HCT116 (cell line): ENCODE measurements at regions not wholly inside any gene's neighbourhood (a gene's known extent, or its start where the extent isn't known, plus 50 kb on each side); places are given as distances from the start of the nearest gene placed in this dataset.

Experiments used
- ATAC-seq: fragments of 200-7000 bp; cut with Tn5 transposase; 2 replicates; pipeline ENCODE4 v1.9.1; 2020; ENCODE audit warnings: mild to moderate bottlenecking, moderate library complexity
- BruUV-seq: library from RNA; stranded (reverse); fragments of 400-500 nt; replicated peaks from 2 replicates; lab custom pipeline; 2021; lab: Mats Ljungman, UMichigan
- CTCF ChIA-PET: fragments of 300-600 bp; sonication (Branson Sonifier 250); formaldehyde crosslinking; loops from one replicate; lab custom pipeline; 2021; ENCODE audit warnings: antibody characterized with exemption; lab: Charles Lee
- POLR2A ChIA-PET: fragments of 300-600, 350-600 bp; sonication (Branson Sonifier 250); formaldehyde crosslinking; loops from one replicate; lab custom pipeline; 2021; ENCODE audit warnings: antibody characterized with exemption; lab: Charles Lee
- RAD21 ChIA-PET, 2 experiments: fragments of 300-600 bp; sonication (Branson Sonifier 250); formaldehyde crosslinking; loops; one replicate each; lab custom pipeline; 2023; ENCODE audit warnings: low total read pairs in 2 of 2; ENCODE audit not compliant: uncharacterized antibody in 2 of 2, unreplicated experiment in 2 of 2, low non-redundant PET in 1 of 2; lab: Charles Lee
- DNase-seq: peaks from one replicate; pipeline ENCODE4 v3.0.0-alpha.2; 2010; ENCODE audit warnings: low read depth, low spot score
- H2AFZ ChIP-seq: fragments of 200-600 bp; shearing (Covaris generic), sonication (generic); 2 replicates; pipeline ENCODE4 v1.6.1; 2017; ENCODE audit warnings: low read depth, mixed run types, mixed read lengths, antibody characterized with exemption, low read length; ENCODE audit not compliant: poor library complexity, severe bottlenecking
- H3K27ac ChIP-seq: 2 replicates; pipeline ENCODE4 v1.5.1; 2012; ENCODE audit warnings: low read depth, low read length
- H3K27me3 ChIP-seq: fragments of 200-600 bp; sonication (generic); 2 replicates; pipeline ENCODE4 v1.6.1; 2016; ENCODE audit warnings: mixed run types, low read length, mixed read lengths; ENCODE audit not compliant: insufficient read depth
- H3K36me3 ChIP-seq, 2 experiments: fragments of 200-500 bp in 1 of 2; fragments of 200-600 bp in 1 of 2; sonication (Bioruptor generic) in 1 of 2; sonication (generic) in 1 of 2; 2 replicates each; pipeline versions ENCODE4 v1.5.1 to v1.6.1; 2014 to 2016; ENCODE audit warnings: low read length in 2 of 2, inconsistent platforms in 1 of 2, mixed read lengths in 1 of 2, mixed run types in 1 of 2; ENCODE audit not compliant: insufficient read depth in 2 of 2, control insufficient read depth in 1 of 2
- H3K4me1 ChIP-seq, 2 experiments: fragments of 200-600 bp in 1 of 2; sonication (generic) in 1 of 2; 2 replicates each; pipeline versions ENCODE4 v1.5.1 to v1.6.1; 2012 to 2017; ENCODE audit warnings: low read length in 2 of 2, inconsistent platforms in 1 of 2, mild to moderate bottlenecking in 1 of 2, mixed read lengths in 1 of 2, mixed run types in 1 of 2, moderate library complexity in 1 of 2; ENCODE audit not compliant: insufficient read depth in 2 of 2, control insufficient read depth in 1 of 2
- H3K4me2 ChIP-seq: fragments of 200-600 bp; sonication (generic); 2 replicates; pipeline ENCODE4 v1.6.1; 2017; ENCODE audit warnings: mixed run types, low read length, mixed read lengths
- H3K4me3 ChIP-seq, 2 experiments: fragments of 200-600 bp in 1 of 2; sonication (generic) in 1 of 2; replicated peaks in 1 of 2; 2 replicates each; pipeline ENCODE4 v1.5.1; 2011 to 2016; ENCODE audit warnings: low read length in 2 of 2, control low read depth in 1 of 2, low read depth in 1 of 2, mild to moderate bottlenecking in 1 of 2, mixed read lengths in 1 of 2, mixed run types in 1 of 2
- H3K79me2 ChIP-seq: fragments of 200-600 bp; sonication (generic); 2 replicates; pipeline ENCODE4 v1.6.1; 2017; ENCODE audit warnings: mild to moderate bottlenecking, mixed run types, low read length, moderate library complexity, mixed read lengths; ENCODE audit not compliant: insufficient read depth
- H3K9ac ChIP-seq: fragments of 200-600 bp; sonication (generic); 2 replicates; pipeline ENCODE4 v1.6.1; 2016; ENCODE audit warnings: low read length, mixed read lengths
- H3K9me2 ChIP-seq: fragments of 200-600 bp; sonication (generic), shearing (Covaris generic); 2 replicates; pipeline ENCODE4 v1.6.1; 2017; ENCODE audit warnings: mixed run types, mild to moderate bottlenecking, moderate library complexity; ENCODE audit not compliant: insufficient read depth
- H3K9me3 ChIP-seq, 2 experiments: fragments of 200-500 bp in 1 of 2; fragments of 200-600 bp in 1 of 2; sonication (Bioruptor generic) in 1 of 2; sonication (generic) in 1 of 2; 2 replicates each; pipeline ENCODE4 v1.6.1; 2014 to 2017; ENCODE audit warnings: low read length in 2 of 2, mixed read lengths in 2 of 2, inconsistent platforms in 1 of 2, low read depth in 1 of 2, mild to moderate bottlenecking in 1 of 2, mixed run types in 1 of 2, moderate library complexity in 1 of 2; ENCODE audit not compliant: control insufficient read depth in 1 of 2, insufficient read depth in 1 of 2
- H4K20me1 ChIP-seq: fragments of 200-600 bp; sonication (generic), shearing (Covaris generic); 2 replicates; pipeline ENCODE4 v1.6.1; 2017; ENCODE audit warnings: mixed run types, mild to moderate bottlenecking, moderate library complexity; ENCODE audit not compliant: insufficient read depth
- ATF3 ChIP-seq: IDR thresholded peaks from 2 replicates; pipeline ENCODE4 v1.6.1; 2012
- CBX3 ChIP-seq: IDR thresholded peaks from 2 replicates; pipeline ENCODE4 v1.6.1; 2012; ENCODE audit warnings: low read depth
- CEBPB ChIP-seq: IDR thresholded peaks from 2 replicates; pipeline ENCODE4 v1.6.1; 2012; ENCODE audit warnings: low read depth
- EGR1 ChIP-seq: IDR thresholded peaks from 2 replicates; pipeline ENCODE4 v1.6.1; 2012; ENCODE audit warnings: low read depth
- ELF1 ChIP-seq: IDR thresholded peaks from 2 replicates; pipeline ENCODE4 v1.6.1; 2012; ENCODE audit warnings: low read depth, borderline replicate concordance
- EZH2 ChIP-seq: fragments of 200-600 bp; sonication (generic); IDR thresholded peaks from 2 replicates; pipeline ENCODE4 v1.6.1; 2017; ENCODE audit warnings: antibody characterized with exemption, mixed run types
- EZH2phosphoT487 ChIP-seq: fragments of 200-600 bp; IDR thresholded peaks from 2 replicates; pipeline ENCODE4 v1.6.1; 2018; ENCODE audit warnings: antibody characterized with exemption, borderline replicate concordance
- FOSL1 ChIP-seq: IDR thresholded peaks from 2 replicates; pipeline ENCODE4 v1.6.1; 2012; ENCODE audit warnings: low read depth
- JUND ChIP-seq: IDR thresholded peaks from 2 replicates; pipeline ENCODE4 v1.6.1; 2012
- POLR2A ChIP-seq: IDR thresholded peaks from 2 replicates; pipeline ENCODE4 v1.7.0; 2011; ENCODE audit warnings: borderline replicate concordance; ENCODE audit not compliant: insufficient read depth, insufficient read length; ENCODE audit errors: extremely low read depth
- POLR2AphosphoS5 ChIP-seq: IDR thresholded peaks from 2 replicates; pipeline ENCODE4 v1.6.1; 2011; ENCODE audit warnings: mild to moderate bottlenecking, low read depth, low read length, moderate library complexity
- REST ChIP-seq: IDR thresholded peaks from 2 replicates; pipeline ENCODE4 v1.6.1; 2012; ENCODE audit warnings: low read depth
- SIN3A ChIP-seq: IDR thresholded peaks from 2 replicates; pipeline ENCODE4 v1.6.1; 2012; ENCODE audit warnings: low read depth
- SP1 ChIP-seq: IDR thresholded peaks from 2 replicates; pipeline ENCODE4 v1.6.1; 2012; ENCODE audit warnings: low read depth
- SRF ChIP-seq: IDR thresholded peaks from 2 replicates; pipeline ENCODE4 v1.6.1; 2012; ENCODE audit warnings: low read depth
- YY1 ChIP-seq: IDR thresholded peaks from 2 replicates; pipeline ENCODE4 v1.6.1; 2011; ENCODE audit warnings: low read length, low read depth, moderate library complexity, mild to moderate bottlenecking; ENCODE audit not compliant: insufficient replicate concordance; ENCODE audit errors: extremely low read depth
- intact Hi-C: fragments of 100-400 bp; cut with micrococcal nuclease; formaldehyde crosslinking; loops from 2 replicates; pipeline ENCODE4 v1.10.0; 2022
- TF ChIP-seq, protein P1 (sequence below), 3 experiments: fragments of 200-600 bp in 1 of 3; sonication (generic) in 1 of 3; IDR thresholded peaks in 2 of 3; conservative IDR thresholded peaks in 1 of 3; 2 replicates each; pipeline ENCODE4 v1.5.1; 2012 to 2017; ENCODE audit warnings: low read depth in 2 of 3, low read length in 2 of 3, antibody characterized with exemption in 1 of 3, borderline replicate concordance in 1 of 3, control low read depth in 1 of 3, mild to moderate bottlenecking in 1 of 3, mixed read lengths in 1 of 3, mixed run types in 1 of 3, moderate library complexity in 1 of 3; ENCODE audit not compliant: insufficient read depth in 1 of 3

- Histone ChIP-seq H3K9ac (no peak overlapping the region), H3K27me3 (0 out of 2 replicates have a peak, but pooled peaks cover 3% of the 10 kb centered on the region), H3K4me3 (no peak overlapping the region), H3K9me2 (no peaks in the 10 kb centered on the region), H3K4me1 (peaks cover 4 to 7% of the 10 kb centered on the region in 2 experiments; a peak in 3 of 4 replicates), H3K27ac (no peak overlapping the region), H2AFZ (no peak overlapping the region), H3K36me3 (no peaks in the 10 kb centered on the region), H3K79me2 (no peaks in the 10 kb centered on the region), H4K20me1 (no peaks in the 10 kb centered on the region), H3K9me3 (no peaks in the 10 kb centered on the region), H3K4me2 (no peak overlapping the region)
- ChIA-PET POLR2A (no interaction called here), RAD21 (no interaction called here), CTCF (no interaction called here)
- no peak for DNase-seq
- BruUV-seq, result no TSS peak
- TF ChIP-seq CEBPB, result no peak
- TF ChIP-seq POLR2AphosphoS5, result no peak
- TF ChIP-seq REST, result no peak
- no peak for TF ChIP-seq ELF1
- no peak for TF ChIP-seq POLR2A
- TF ChIP-seq SP1, result no peak
- TF ChIP-seq EGR1, result no peak
- no peak for TF ChIP-seq JUND
- TF ChIP-seq YY1, result no peak
- TF ChIP-seq EZH2, result no peak
- no peak for TF ChIP-seq EZH2phosphoT487
- no peak for TF ChIP-seq CBX3
- TF ChIP-seq SIN3A, result no peak
- TF ChIP-seq SRF, result no peak
- TF ChIP-seq, protein P1, sequence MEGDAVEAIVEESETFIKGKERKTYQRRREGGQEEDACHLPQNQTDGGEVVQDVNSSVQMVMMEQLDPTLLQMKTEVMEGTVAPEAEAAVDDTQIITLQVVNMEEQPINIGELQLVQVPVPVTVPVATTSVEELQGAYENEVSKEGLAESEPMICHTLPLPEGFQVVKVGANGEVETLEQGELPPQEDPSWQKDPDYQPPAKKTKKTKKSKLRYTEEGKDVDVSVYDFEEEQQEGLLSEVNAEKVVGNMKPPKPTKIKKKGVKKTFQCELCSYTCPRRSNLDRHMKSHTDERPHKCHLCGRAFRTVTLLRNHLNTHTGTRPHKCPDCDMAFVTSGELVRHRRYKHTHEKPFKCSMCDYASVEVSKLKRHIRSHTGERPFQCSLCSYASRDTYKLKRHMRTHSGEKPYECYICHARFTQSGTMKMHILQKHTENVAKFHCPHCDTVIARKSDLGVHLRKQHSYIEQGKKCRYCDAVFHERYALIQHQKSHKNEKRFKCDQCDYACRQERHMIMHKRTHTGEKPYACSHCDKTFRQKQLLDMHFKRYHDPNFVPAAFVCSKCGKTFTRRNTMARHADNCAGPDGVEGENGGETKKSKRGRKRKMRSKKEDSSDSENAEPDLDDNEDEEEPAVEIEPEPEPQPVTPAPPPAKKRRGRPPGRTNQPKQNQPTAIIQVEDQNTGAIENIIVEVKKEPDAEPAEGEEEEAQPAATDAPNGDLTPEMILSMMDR (IDR thresholded peaks at IDR 0.05 in 2 of 3, conservative IDR thresholded peaks at IDR 0.05 in 1 of 3; ENCODE audit: borderline replicate concordance in 1 of 3, insufficient read depth in 1 of 3, low read depth in 2 of 3, low read length in 2 of 3), result no peak
- no peak for TF ChIP-seq ATF3
- no peak for TF ChIP-seq FOSL1
- intact Hi-C loops, result no loop called here
- no peak for ATAC-seq
These were observed 77.8 kb downstream of the CTAGE1 start for GRCh38 chr18:22339913-22340312.
